Activated CD4-positive, alpha-beta memory T cell treated with anti-CD3 and anti-CD28 coated beads for 36 hours (primary cell): ENCODE measurements at regions not wholly inside any gene's neighbourhood (a gene's known extent, or its start where the extent isn't known, plus 50 kb on each side); places are given as distances from the start of the nearest gene placed in this dataset.
A peak's percentile ranks its signal among the peaks of the same experiment; 100 is the strongest.

Experiments
- CTCF ChIA-PET: fragments of 350-600 bp; sonication (Branson Sonifier 250); formaldehyde crosslinking; loops from one replicate; lab custom pipeline; 2021; ENCODE audit warnings: antibody characterized with exemption, inconsistent platforms; lab: Charles Lee
- POLR2A ChIA-PET: fragments of 350-600 bp; sonication (Branson Sonifier 250); formaldehyde crosslinking; loops from one replicate; lab custom pipeline; 2021; ENCODE audit warnings: antibody characterized with exemption; lab: Charles Lee
- DNase-seq: peaks from one replicate; pipeline ENCODE4 v3.0.0-alpha.2; 2020
- H3K27ac Mint-ChIP-seq: one replicate; pipeline ENCODE4 v1.8.0; 2021; ENCODE audit warnings: mixed read lengths
- H3K27me3 Mint-ChIP-seq: one replicate; pipeline ENCODE4 v1.8.0; 2021; ENCODE audit warnings: mixed read lengths
- H3K36me3 Mint-ChIP-seq: one replicate; pipeline ENCODE4 v1.8.0; 2021; ENCODE audit warnings: mixed read lengths
- H3K4me1 Mint-ChIP-seq: one replicate; pipeline ENCODE4 v1.8.0; 2021; ENCODE audit warnings: low read depth, mixed read lengths
- H3K4me3 Mint-ChIP-seq: one replicate; pipeline ENCODE4 v1.8.0; 2021; ENCODE audit warnings: mild to moderate bottlenecking, mixed read lengths
- H3K9me3 Mint-ChIP-seq: one replicate; pipeline ENCODE4 v1.8.0; 2021; ENCODE audit warnings: mixed read lengths
- intact Hi-C: fragments of 100-400 bp; cut with micrococcal nuclease; formaldehyde crosslinking; loops from one replicate; pipeline ENCODE4 v1.15.1; 2023

DNA sequence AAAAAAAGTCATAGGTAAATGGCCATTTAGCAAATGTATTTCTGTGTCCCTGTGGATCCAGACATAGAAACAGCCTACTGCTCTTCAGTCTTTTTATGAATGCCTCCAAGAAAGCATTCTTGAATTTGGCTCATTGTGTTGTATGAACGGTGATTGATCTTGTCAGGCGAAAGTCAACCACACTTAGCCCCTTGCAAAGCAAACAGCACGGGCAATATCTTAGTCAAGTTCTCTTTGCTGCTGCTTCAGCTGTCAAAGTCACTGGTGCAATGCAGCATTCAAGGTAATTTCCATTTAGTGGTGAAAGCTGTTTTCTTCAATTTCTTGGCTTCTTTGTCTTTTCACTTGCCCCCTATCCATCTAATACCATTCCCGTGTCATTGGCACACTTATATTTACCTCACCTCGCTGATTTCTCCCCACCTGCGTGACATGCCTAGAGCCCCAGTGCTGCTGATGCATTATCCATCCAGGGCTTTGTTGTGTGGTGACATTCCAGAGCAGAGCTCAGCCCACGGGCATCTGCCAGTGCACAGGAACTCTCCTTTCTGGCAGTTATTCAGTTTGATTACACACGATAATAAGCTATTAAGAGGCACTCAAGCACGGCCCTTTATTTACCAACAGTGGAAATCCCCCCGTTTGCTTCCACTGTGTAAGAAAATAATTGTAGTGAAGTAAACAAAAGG lies 362.3 kb upstream of the NOVA1 start:
- DNase-seq, result no peak
- Mint-ChIP-seq H3K4me1 (no peaks in the 10 kb centered on the region), H3K9me3 (peaks cover 27% of the 10 kb centered on the region), H3K36me3 (no peaks in the 10 kb centered on the region), H3K27me3 (no peaks in the 10 kb centered on the region), H3K4me3 (no peak overlapping the region), H3K27ac (no peak overlapping the region)
- intact Hi-C loops, result no loop called here
- ChIA-PET POLR2A (no interaction called here), CTCF (no interaction called here)

DNA sequence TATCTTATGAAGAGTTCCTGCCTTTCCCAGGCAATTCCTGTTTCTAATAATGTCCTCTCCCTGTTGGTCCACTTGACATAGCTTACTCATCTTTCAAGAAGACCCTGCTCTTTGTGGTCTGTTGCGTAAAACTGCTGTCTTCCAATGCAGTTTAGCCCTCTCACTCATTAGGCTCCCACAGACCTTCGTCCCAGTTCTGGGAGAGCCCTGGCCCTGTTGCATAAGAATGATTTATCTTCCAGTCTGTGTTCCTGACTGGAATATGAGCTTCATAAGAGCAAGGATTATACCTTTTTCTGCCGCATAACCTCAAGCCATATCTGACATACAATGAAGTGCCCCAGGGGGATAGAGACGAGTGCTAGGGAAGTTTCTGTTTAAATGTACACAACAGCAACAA lies 365.9 kb upstream of the NOVA1 start:
- Mint-ChIP-seq H3K36me3 (no peaks in the 10 kb centered on the region), H3K4me1 (no peaks in the 10 kb centered on the region), H3K9me3 (peaks cover 20% of the 10 kb centered on the region), H3K27ac (no peak overlapping the region), H3K4me3 (no peak overlapping the region), H3K27me3 (no peaks in the 10 kb centered on the region)
- CTCF ChIA-PET, result no interaction called here
- intact Hi-C loops, result no loop called here
- POLR2A ChIA-PET, result no interaction called here
- DNase-seq, result no peak

DNA sequence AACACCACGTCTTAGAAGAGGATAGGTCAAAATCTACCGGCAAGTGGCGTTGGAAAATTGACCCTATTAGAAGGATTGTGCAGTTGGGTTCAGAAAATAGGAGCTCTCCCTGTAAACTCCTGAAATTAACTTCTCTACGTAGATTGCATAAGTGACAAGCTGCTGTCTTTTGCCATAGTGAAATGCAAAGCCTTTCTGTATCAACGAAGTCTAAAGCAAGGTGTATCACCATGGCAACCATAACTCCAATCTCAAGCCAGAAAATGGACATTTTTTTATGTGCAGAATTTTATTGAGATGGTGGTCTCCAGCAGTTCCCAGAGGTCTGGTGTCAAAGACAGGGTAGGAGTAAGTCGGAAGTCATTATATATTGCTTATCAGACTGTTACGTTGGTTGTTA lies 367.7 kb upstream of the NOVA1 start:
- Mint-ChIP-seq H3K4me1 (no peaks in the 10 kb centered on the region), H3K27me3 (no peaks in the 10 kb centered on the region), H3K9me3 (peaks cover 19% of the 10 kb centered on the region), H3K4me3 (no peak overlapping the region), H3K27ac (no peak overlapping the region), H3K36me3 (no peaks in the 10 kb centered on the region)
- POLR2A ChIA-PET, result no interaction called here
- intact Hi-C loops, result no loop called here
- DNase-seq, result no peak
- CTCF ChIA-PET, result no interaction called here

DNA sequence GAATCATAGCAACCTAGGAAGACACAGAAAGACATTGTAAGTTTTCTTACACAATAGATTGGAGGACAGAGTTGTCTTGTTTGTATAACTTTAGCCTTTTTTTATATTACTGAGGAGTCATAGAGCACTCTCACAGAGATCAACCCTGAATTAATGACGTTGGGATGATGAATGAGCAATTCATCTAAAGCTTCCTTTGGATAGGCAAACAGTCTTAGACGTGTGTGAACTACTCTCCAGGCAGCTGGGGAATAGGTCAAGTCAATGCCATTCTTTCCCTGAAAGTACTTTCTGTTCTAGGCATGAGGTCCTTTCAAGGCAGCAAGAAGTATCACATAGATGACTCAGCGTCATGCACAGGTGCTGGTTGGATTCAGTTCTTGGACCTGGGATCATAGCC lies 369.1 kb upstream of the NOVA1 start:
- ChIA-PET CTCF (no interaction called here), POLR2A (no interaction called here)
- Mint-ChIP-seq H3K27ac (no peak overlapping the region), H3K27me3 (no peaks in the 10 kb centered on the region), H3K9me3 (peaks cover 20% of the 10 kb centered on the region), H3K4me3 (no peak overlapping the region), H3K36me3 (no peaks in the 10 kb centered on the region), H3K4me1 (no peaks in the 10 kb centered on the region)
- intact Hi-C loops, result no loop called here
- no peak for DNase-seq

DNA sequence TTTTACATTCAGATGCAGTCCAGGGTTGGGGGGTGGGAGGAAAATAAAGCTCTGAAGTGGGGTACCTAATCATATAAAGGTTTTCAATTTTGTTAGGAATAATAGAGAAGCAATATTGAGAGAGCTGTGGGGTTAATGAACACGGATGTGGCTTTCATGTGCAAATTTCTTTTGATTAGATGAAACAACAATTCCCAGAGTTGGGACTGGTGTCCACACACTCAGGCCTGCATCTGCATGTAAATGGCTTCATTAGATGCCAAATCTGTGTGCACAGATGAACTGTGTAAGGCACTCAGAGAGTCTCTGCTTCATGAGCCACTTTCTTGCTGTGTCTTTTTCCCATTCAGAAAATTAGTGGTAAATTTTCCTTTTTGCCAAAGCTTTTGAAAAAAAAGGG lies 377.1 kb upstream of the NOVA1 start:
- no peak for DNase-seq
- intact Hi-C loops, result no loop called here
- Mint-ChIP-seq H3K27ac (no peak overlapping the region), H3K27me3 (no peaks in the 10 kb centered on the region), H3K9me3 (peaks cover 10% of the 10 kb centered on the region), H3K36me3 (no peaks in the 10 kb centered on the region), H3K4me3 (no peak overlapping the region), H3K4me1 (no peaks in the 10 kb centered on the region)
- ChIA-PET CTCF (no interaction called here), POLR2A (no interaction called here)

DNA sequence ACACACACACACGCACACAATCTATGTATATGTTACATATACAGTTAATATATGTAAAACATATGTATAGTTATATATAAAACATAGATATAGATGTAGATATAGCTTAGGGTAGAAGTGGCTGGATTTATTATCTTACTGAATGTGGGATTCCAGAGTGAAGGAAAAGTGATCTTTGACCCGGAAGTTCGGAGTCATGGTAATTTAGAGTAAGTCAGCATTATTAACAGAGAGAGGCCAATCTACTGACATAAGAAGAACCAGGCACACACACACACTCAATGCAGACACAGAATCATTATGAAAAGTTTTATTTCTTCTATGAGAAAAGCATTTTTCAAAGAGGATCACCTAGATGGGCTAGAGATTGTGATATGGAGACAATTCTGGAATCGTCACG lies 384.2 kb upstream of the NOVA1 start:
- H3K27me3 Mint-ChIP-seq, result no peaks in the 10 kb centered on the region
- intact Hi-C loops, result no loop called here
- no peaks in the 10 kb centered on the region for H3K36me3 Mint-ChIP-seq
- peaks cover 5% of the 10 kb centered on the region for H3K9me3 Mint-ChIP-seq
- POLR2A ChIA-PET, result no interaction called here
- CTCF ChIA-PET, result no interaction called here
- H3K4me3 Mint-ChIP-seq, result no peak overlapping the region
- no peak overlapping the region for H3K27ac Mint-ChIP-seq
- no peak for DNase-seq
- H3K4me1 Mint-ChIP-seq, result no peaks in the 10 kb centered on the region

DNA sequence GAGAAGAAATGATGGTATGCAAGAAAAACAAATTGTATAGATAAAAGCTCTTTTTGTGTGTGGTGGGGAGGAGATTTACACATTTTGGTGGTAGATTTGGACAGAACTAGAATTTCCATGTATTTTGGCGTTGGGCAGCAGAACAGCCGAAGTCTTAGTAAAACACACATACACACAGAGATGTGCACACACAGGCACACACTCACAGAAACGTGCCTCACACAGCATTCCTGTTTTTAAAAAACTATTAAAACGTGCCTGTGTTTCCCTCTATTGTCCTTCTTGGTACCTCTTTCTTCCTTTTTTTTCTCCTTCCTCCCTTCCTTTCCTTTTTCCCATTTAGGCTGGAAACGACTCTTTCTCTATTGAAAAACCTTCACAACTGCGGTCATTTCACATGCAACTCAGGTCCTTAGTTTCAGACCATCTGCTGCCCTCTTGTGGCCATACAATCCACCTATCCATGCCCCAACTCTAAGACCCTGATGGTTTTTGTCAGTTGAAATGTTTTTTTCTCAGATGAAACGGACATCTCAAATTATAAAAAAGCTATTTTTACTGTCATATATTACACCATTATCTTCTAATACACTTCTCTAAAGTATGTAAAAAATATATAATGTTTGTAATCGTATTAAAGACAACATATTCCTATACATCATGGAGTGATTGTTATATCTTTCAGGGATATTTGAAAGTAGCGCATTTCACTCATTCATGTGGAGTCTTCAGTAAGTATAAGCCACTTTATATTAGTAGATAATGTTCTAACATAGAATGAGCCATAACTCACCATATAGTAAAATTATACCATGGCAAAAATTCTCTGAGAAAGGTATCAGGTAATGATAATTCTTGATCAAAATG lies 386.7 kb upstream of the NOVA1 start:
- Mint-ChIP-seq H3K4me1 (no peaks in the 10 kb centered on the region), H3K4me3 (no peak overlapping the region), H3K9me3 (peaks cover 8% of the 10 kb centered on the region), H3K27me3 (no peaks in the 10 kb centered on the region), H3K27ac (no peak overlapping the region), H3K36me3 (no peaks in the 10 kb centered on the region)
- ChIA-PET POLR2A (no interaction called here), CTCF (interaction anchor here (0.7 kb wide), 1 partner anchor 9 kb away, joined by 3 read pairs; no protein-coding TSS in a partner anchor)
- DNase-seq, result peak; percentile 18
- intact Hi-C loops, result no loop called here

DNA sequence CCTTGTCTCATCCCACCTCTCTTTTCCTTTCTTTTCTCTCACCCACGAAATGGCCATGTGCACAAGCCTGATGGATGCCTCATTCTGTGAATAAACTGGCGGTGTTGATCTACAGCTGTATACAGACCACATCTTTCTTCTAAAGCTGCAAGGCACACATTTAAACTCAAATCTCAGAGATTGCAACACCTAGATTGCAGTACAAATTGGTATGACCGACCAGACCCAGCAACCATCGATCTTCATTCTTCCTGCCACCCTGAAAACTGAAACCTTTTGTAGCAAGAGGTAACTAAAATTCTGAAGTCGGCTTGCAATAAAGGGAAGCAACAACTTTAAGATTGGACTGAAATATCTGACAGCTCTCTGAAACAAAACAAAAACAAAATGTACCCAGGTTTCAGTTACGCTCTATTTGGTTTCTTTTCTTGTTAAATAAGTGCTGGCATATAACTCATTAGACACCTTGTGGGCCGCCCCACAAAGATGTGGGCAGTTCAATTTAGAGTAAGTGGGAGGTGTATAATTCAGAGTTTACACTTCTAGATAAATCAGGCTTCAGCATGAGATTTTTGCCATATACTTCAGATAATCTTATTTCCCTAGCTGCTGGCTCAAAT lies 390.0 kb upstream of the NOVA1 start:
- ChIA-PET POLR2A (no interaction called here), CTCF (no interaction called here)
- H3K27ac Mint-ChIP-seq, result no peak overlapping the region
- H3K4me1 Mint-ChIP-seq, result no peaks in the 10 kb centered on the region
- H3K27me3 Mint-ChIP-seq, result no peaks in the 10 kb centered on the region
- intact Hi-C loops, result no loop called here
- H3K4me3 Mint-ChIP-seq, result no peak overlapping the region
- no peak for DNase-seq
- H3K36me3 Mint-ChIP-seq, result no peaks in the 10 kb centered on the region
- peaks cover 21% of the 10 kb centered on the region for H3K9me3 Mint-ChIP-seq

DNA sequence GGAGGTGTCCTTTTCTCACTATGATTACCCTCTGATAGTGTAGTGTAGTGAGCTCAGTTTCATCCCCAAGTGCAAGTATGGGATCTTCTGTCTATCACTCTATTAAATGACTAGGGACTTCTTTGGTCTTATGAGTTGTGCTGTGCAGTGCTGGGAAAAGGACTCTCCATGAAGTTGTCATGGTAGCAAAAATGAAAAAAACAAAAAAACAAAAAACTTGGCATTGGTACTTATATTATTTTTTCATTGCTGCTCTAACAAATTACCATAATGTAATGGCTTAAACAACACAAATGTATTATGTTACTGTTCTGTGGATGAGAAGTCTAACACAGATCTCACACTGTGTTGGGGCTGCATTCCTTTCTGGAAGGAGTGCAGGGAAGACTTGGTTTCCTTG lies 393.1 kb upstream of the NOVA1 start:
- Mint-ChIP-seq H3K9me3 (peaks cover 24% of the 10 kb centered on the region), H3K27ac (no peak overlapping the region), H3K4me1 (no peaks in the 10 kb centered on the region), H3K27me3 (no peaks in the 10 kb centered on the region), H3K36me3 (no peaks in the 10 kb centered on the region), H3K4me3 (no peak overlapping the region)
- no peak for DNase-seq
- ChIA-PET CTCF (no interaction called here), POLR2A (no interaction called here)
- intact Hi-C loops, result no loop called here

DNA sequence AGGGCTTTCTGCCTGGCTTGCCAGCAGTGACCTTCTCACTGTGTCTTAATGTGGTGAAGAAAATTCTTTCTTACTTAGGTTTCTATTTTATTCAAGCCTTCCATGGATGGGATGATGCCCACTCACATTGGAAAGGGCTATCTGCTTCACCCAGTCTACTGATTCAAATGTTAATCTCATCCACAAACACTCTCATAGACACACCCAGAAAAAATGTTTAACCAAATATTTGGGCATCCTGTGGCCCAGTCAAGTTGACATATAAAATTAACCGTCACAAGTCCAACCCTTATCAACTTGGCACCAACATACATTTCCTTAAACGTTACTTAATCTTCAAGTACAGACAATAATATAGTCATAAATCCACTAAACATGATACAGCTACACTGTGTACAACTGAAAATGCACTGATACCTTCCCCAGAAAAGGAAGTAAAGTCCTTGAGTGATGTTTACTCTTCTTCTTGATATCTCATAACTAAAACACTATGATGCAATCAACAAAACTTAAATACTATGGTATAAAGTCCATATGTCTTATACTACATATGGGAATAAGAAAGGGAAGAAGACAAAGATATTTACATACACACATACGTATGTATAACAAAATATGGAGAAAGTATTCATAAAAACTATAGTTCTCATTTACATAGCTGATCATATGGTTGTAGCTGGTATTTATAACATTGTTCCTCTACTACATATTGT lies 394.7 kb upstream of the NOVA1 start:
- Mint-ChIP-seq H3K4me1 (no peaks in the 10 kb centered on the region), H3K27me3 (no peaks in the 10 kb centered on the region), H3K27ac (no peak overlapping the region), H3K36me3 (no peaks in the 10 kb centered on the region), H3K9me3 (peaks cover 30% of the 10 kb centered on the region), H3K4me3 (no peak overlapping the region)
- ChIA-PET POLR2A (no interaction called here), CTCF (no interaction called here)
- DNase-seq, result no peak
- intact Hi-C loops, result no loop called here

DNA sequence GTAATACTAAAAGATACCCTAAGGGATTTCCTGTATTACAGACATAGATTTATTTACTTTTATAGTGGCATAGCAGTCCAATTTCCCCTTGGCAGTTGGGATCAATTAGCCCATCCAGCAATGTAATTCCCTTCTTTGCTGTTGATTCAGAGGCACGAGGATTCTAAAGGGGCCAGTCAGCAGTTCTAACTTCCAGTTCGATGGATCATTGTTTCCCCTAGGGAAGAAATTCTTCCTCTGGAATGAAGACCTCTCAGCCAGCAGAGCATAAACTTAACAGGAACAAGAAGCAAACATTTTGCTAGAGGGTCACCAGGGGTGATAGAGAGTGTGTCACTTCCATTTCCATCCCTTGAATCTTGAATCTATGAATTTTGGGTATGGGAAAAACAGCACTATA lies 395.7 kb upstream of the NOVA1 start:
- no peaks in the 10 kb centered on the region for H3K4me1 Mint-ChIP-seq
- no peaks in the 10 kb centered on the region for H3K27me3 Mint-ChIP-seq
- no peaks in the 10 kb centered on the region for H3K36me3 Mint-ChIP-seq
- no peak overlapping the region for H3K4me3 Mint-ChIP-seq
- DNase-seq, result no peak
- POLR2A ChIA-PET, result no interaction called here
- H3K9me3 Mint-ChIP-seq, result peaks cover 31% of the 10 kb centered on the region
- CTCF ChIA-PET, result no interaction called here
- no peak overlapping the region for H3K27ac Mint-ChIP-seq
- intact Hi-C loops, result no loop called here

DNA sequence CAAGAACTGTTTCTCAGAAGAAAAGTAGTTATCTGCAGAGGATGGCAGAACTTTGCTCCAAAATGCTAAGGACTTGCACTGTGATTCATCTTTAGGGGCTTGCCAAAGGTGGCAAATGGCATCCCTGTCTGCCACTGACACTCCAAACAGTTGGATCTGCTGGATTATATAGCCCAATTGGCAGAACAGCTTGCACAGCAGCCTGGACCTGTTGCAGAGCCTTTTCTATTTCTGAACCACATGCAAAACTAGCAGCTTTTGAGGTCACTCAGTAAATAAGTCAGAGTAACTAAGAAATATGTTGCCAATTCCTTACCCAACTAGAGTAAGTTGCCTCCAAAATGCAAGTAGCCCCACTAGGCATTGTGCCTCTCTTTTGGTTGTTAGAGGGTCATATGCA lies 397.5 kb upstream of the NOVA1 start:
- intact Hi-C loops, result no loop called here
- no peak overlapping the region for H3K4me3 Mint-ChIP-seq
- H3K27ac Mint-ChIP-seq, result no peak overlapping the region
- no peaks in the 10 kb centered on the region for H3K36me3 Mint-ChIP-seq
- peaks cover 31% of the 10 kb centered on the region for H3K9me3 Mint-ChIP-seq
- no peaks in the 10 kb centered on the region for H3K4me1 Mint-ChIP-seq
- ChIA-PET CTCF (no interaction called here), POLR2A (no interaction called here)
- H3K27me3 Mint-ChIP-seq, result no peaks in the 10 kb centered on the region
- DNase-seq, result no peak
